Endodermal cell (in vitro differentiated cells): ENCODE measurements at regions not wholly inside any gene's neighbourhood (a gene's known extent, or its start where the extent isn't known, plus 50 kb on each side); places are given as distances from the start of the nearest gene placed in this dataset.

Source experiments
- DNase-seq: peaks from one replicate; pipeline ENCODE4 v3.0.0-alpha.2; 2017
- H3K27ac ChIP-seq: 2 replicates; pipeline ENCODE4 v1.5.1; 2013; ENCODE audit warnings: mild to moderate bottlenecking, low read depth, low read length, moderate library complexity
- H3K27me3 ChIP-seq: 2 replicates; pipeline ENCODE4 v1.6.1; 2013; ENCODE audit warnings: mild to moderate bottlenecking, low read length, moderate library complexity; ENCODE audit not compliant: insufficient read depth, control insufficient read depth, poor library complexity, severe bottlenecking
- H3K36me3 ChIP-seq: 2 replicates; pipeline ENCODE4 v1.7.0; 2013; ENCODE audit warnings: mild to moderate bottlenecking, low read length, moderate library complexity; ENCODE audit not compliant: control insufficient read depth, insufficient read depth
- H3K4me1 ChIP-seq: one replicate; pipeline ENCODE4 v1.7.0; 2013; ENCODE audit warnings: low read length; ENCODE audit not compliant: control insufficient read depth, insufficient read depth
- H3K4me3 ChIP-seq: 2 replicates; pipeline ENCODE4 v1.5.1; 2013; ENCODE audit warnings: mild to moderate bottlenecking, low read length, moderate library complexity
- H3K9ac ChIP-seq: 2 replicates; pipeline ENCODE4 v1.6.1; 2013; ENCODE audit warnings: mild to moderate bottlenecking, low read length, moderate library complexity; ENCODE audit not compliant: poor library complexity, severe bottlenecking; ENCODE audit errors: extremely low read depth
- H3K9me3 ChIP-seq: 2 replicates; pipeline ENCODE4 v1.6.1; 2013; ENCODE audit warnings: mild to moderate bottlenecking, low read length, moderate library complexity; ENCODE audit not compliant: control insufficient read depth
- H3K27ac Mint-ChIP-seq: 2 replicates; pipeline ENCODE4 v1.8.0; 2020; ENCODE audit warnings: mixed read lengths
- H3K27me3 Mint-ChIP-seq: 2 replicates; pipeline ENCODE4 v1.8.0; 2021; ENCODE audit warnings: mild to moderate bottlenecking, mixed read lengths; ENCODE audit not compliant: insufficient read depth
- H3K36me3 Mint-ChIP-seq: 2 replicates; pipeline ENCODE4 v1.8.0; 2020; ENCODE audit warnings: low read depth, mixed read lengths
- H3K4me1 Mint-ChIP-seq: 2 replicates; pipeline ENCODE4 v1.8.0; 2020; ENCODE audit warnings: mixed read lengths
- H3K4me3 Mint-ChIP-seq: 2 replicates; pipeline ENCODE4 v1.8.0; 2020; ENCODE audit warnings: mild to moderate bottlenecking, moderate library complexity, mixed read lengths
- H3K9me3 Mint-ChIP-seq: 2 replicates; pipeline ENCODE4 v1.8.0; 2020; ENCODE audit warnings: mild to moderate bottlenecking, mixed read lengths
- CTCF ChIP-seq: fragments of 200-600 bp; sonication (generic); conservative IDR thresholded peaks from 2 replicates; pipeline ENCODE4 v1.5.0; 2021; ENCODE audit warnings: antibody characterized with exemption, mild to moderate bottlenecking
- WGBS, 2 experiments: methylation state at CpG; one replicate each; pipeline versions ENCODE4 v1.1.5 to v1.1.7; 2013; ENCODE audit warnings: missing lambda C conversion rate in 2 of 2, mixed read lengths in 1 of 2; ENCODE audit not compliant: insufficient coverage in 1 of 2, insufficient read length in 1 of 2; 5-methylcytosine and 5-hydroxymethylcytosine counted together

DNA sequence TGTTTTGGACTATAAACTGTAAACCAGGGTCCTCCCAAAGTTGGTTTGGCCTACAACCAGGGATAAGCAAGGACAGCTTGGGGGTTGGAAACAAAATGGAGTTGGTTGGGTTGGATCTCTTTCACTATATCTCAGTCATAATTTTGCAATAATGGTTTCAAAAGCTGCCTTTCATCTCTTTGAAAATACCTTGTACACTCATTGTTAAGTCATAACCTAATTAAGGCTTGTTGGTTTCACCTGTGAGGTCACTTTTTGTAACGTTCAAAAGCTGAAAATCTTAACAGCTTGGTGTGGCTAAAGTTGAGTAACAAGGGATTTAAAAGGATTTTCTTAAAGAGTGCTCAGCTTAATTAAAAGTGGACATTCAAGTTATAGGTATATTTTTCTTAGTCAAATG lies 476.1 kb downstream of the IPMK start:
- Mint-ChIP-seq H3K4me3 (no peak overlapping the region), H3K36me3 (no peaks in the 10 kb centered on the region), H3K4me1 (peaks cover 15% of the 10 kb centered on the region), H3K27me3 (no peaks in the 10 kb centered on the region), H3K9me3 (peaks cover 9% of the 10 kb centered on the region), H3K27ac (no peak overlapping the region)
- TF ChIP-seq CTCF = no peak
- no peak for DNase-seq
- 90 to 100% methylated on average over 1 of the region's 1 CpG for WGBS, 2 experiments
- H3K27me3 ChIP-seq = no peaks in the 10 kb centered on the region
- H3K9me3 ChIP-seq = peaks cover 6% of the 10 kb centered on the region
- no peak overlapping the region for H3K9ac ChIP-seq
- no peaks in the 10 kb centered on the region for H3K4me1 ChIP-seq
- no peak overlapping the region for H3K27ac ChIP-seq
- H3K4me3 ChIP-seq = no peak overlapping the region
- H3K36me3 ChIP-seq = no peaks in the 10 kb centered on the region

- Mint-ChIP-seq H3K4me1 (peaks cover 16% of the 10 kb centered on the region), H3K9me3 (peaks cover 5% of the 10 kb centered on the region), H3K27ac (no peak overlapping the region), H3K4me3 (no peak overlapping the region), H3K36me3 (no peaks in the 10 kb centered on the region), H3K27me3 (no peaks in the 10 kb centered on the region)
- Histone ChIP-seq H3K36me3 (no peaks in the 10 kb centered on the region), H3K27me3 (no peaks in the 10 kb centered on the region), H3K4me3 (no peak overlapping the region), H3K4me1 (no peaks in the 10 kb centered on the region), H3K9ac (no peak overlapping the region), H3K9me3 (no peaks in the 10 kb centered on the region), H3K27ac (no peak overlapping the region)
- no peak for TF ChIP-seq CTCF
- no peak for DNase-seq
- WGBS, 2 experiments = 94 to 100% methylated on average over 1 of the region's 1 CpG
Measured at GRCh38 chr10:57790703-57791102, 477.0 kb downstream of the IPMK start.

GRCh38 chr10:57788117-57788516 lies 479.6 kb downstream of the IPMK start:
- Mint-ChIP-seq H3K27me3 (no peaks in the 10 kb centered on the region), H3K9me3 (peaks cover 6% of the 10 kb centered on the region), H3K36me3 (no peaks in the 10 kb centered on the region), H3K4me1 (peaks cover 13% of the 10 kb centered on the region), H3K27ac (no peak overlapping the region), H3K4me3 (no peak overlapping the region)
- H3K4me3 ChIP-seq = no peak overlapping the region
- H3K36me3 ChIP-seq = no peaks in the 10 kb centered on the region
- no peak for DNase-seq
- H3K27me3 ChIP-seq = no peaks in the 10 kb centered on the region
- 94 to 100% methylated on average over 2 to 3 of the region's 3 CpGs for WGBS, 2 experiments
- H3K4me1 ChIP-seq = no peaks in the 10 kb centered on the region
- H3K9me3 ChIP-seq = no peaks in the 10 kb centered on the region
- no peak for TF ChIP-seq CTCF
- H3K9ac ChIP-seq = no peak overlapping the region
- H3K27ac ChIP-seq = no peak overlapping the region
